Body of pancreas (tissue), 4 donors: ENCODE measurements at regions not wholly inside any gene's neighbourhood (a gene's known extent, or its start where the extent isn't known, plus 50 kb on each side); places are given as distances from the start of the nearest gene placed in this dataset.

Experiments used
- ATAC-seq: fragments of 150-250 bp; one replicate; pipeline ENCODE4 v1.9.1; 2016
- DNase-seq, 4 donors: peaks; one replicate each; pipeline ENCODE4 v3.0.0-alpha.2; 2019
- H3K27ac ChIP-seq, 4 donors: fragments of 200-600 bp; sonication (generic); 1 replicate in 3 of 4; 2 replicates in 1 of 4; pipeline versions ENCODE4 v1.5.1 to v1.6.1; 2016 to 2019; ENCODE audit warnings: mild to moderate bottlenecking in 1 of 4, mixed read lengths in 1 of 4, moderate library complexity in 1 of 4
- H3K27me3 ChIP-seq, 2 donors: fragments of 200-600 bp; sonication (generic); one replicate each; pipeline ENCODE4 v1.6.0; 2016; ENCODE audit warnings: mild to moderate bottlenecking in 1 of 2
- H3K36me3 ChIP-seq, 2 donors: fragments of 200-600 bp; sonication (generic); replicated peaks in 1 of 2; 2 replicates each; pipeline ENCODE4 v1.5.1; 2016; ENCODE audit warnings: low read depth in 2 of 2; ENCODE audit not compliant: insufficient read depth in 1 of 2
- H3K4me1 ChIP-seq: fragments of 200-600 bp; sonication (generic); one replicate; pipeline ENCODE4 v1.6.0; 2016
- H3K4me3 ChIP-seq, 2 donors: fragments of 200-600 bp; sonication (generic); 1 replicate in 1 of 2; 2 replicates in 1 of 2; pipeline ENCODE4 v1.5.1; 2016 to 2019
- H3K9me3 ChIP-seq, 3 donors: fragments of 200-600 bp; sonication (generic); 1 replicate in 2 of 3; 2 replicates in 1 of 3; pipeline ENCODE4 v1.5.1; 2016
- POLR2A ChIP-seq, 3 donors: fragments of 450-650 bp; IDR thresholded peaks; one replicate each; pipeline ENCODE4 v1.6.1; 2016; ENCODE audit warnings: antibody characterized with exemption in 3 of 3, mild to moderate bottlenecking in 2 of 3
- WGBS, 2 donors: methylation state at CpG; one replicate each; pipeline ENCODE4 v1.1.5; 2017; 5-methylcytosine and 5-hydroxymethylcytosine counted together
- intact Hi-C: fragments of 100-400 bp; cut with DNase I; formaldehyde crosslinking; loops from one replicate; pipeline ENCODE4 v1.15.1; 2023
- TF ChIP-seq, protein P1 (sequence below), 7 experiments: fragments of 450-650 bp in 4 of 7; fragments of 200-600 bp in 3 of 7; sonication (generic) in 3 of 7; IDR thresholded peaks; one replicate each; pipeline ENCODE4 v1.5.1; 2016 to 2019; ENCODE audit warnings: antibody characterized with exemption in 7 of 7

DNA sequence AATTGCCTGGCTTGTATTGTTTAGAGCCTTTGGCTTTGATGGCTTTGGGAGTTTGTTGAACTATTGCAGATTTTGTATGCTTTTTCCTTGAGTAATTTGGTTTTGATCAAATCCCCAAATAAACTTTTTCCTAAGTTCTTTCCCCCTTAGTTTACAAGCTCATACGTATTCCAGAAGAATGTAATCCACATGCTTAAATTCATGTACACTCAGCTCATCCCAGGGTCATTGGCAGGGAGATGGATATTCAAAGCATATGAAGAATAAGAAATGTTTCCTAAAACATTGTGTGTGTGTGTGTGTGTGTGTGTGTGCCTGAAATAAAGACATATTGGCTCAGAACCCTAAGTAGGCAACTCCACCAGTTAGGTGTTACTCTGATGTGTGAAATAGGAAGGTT, 89.4 kb downstream of the TMEM30B start:
- no peak for ATAC-seq
- WGBS, 2 donors, result 83 to 86% methylated on average over 1 of the region's 1 CpG
- H3K36me3 ChIP-seq, result no peaks in the 10 kb centered on the region

DNA sequence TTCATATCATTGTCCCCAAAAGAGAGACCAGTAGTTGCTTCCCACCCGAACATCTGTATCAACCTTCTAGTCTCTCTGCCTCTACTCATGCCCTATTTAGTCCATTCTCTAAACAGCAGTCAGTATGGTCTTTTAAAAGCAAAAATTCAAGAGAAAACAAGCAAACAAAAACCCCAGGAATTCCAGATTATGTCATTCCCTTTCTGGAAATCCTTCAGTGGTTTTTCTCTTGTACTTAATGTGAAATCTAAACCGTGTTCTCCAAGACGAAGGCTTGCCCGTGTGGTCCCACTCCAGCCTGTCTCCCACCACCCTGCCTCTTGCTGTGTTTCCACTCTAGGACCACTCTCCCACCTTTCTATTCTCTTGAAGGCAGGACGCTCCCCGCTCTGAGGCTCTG, 90.8 kb downstream of the TMEM30B start:
- ATAC-seq, result no peak
- no peaks in the 10 kb centered on the region for H3K9me3 ChIP-seq
- no peak for TF ChIP-seq POLR2A (IDR thresholded peaks at IDR 0.05)
- TF ChIP-seq, protein P1, sequence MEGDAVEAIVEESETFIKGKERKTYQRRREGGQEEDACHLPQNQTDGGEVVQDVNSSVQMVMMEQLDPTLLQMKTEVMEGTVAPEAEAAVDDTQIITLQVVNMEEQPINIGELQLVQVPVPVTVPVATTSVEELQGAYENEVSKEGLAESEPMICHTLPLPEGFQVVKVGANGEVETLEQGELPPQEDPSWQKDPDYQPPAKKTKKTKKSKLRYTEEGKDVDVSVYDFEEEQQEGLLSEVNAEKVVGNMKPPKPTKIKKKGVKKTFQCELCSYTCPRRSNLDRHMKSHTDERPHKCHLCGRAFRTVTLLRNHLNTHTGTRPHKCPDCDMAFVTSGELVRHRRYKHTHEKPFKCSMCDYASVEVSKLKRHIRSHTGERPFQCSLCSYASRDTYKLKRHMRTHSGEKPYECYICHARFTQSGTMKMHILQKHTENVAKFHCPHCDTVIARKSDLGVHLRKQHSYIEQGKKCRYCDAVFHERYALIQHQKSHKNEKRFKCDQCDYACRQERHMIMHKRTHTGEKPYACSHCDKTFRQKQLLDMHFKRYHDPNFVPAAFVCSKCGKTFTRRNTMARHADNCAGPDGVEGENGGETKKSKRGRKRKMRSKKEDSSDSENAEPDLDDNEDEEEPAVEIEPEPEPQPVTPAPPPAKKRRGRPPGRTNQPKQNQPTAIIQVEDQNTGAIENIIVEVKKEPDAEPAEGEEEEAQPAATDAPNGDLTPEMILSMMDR (IDR thresholded peaks at IDR 0.05), result no peak
- H3K36me3 ChIP-seq, result no peaks in the 10 kb centered on the region
- no peak overlapping the region for H3K27ac ChIP-seq
- no peak overlapping the region for H3K4me3 ChIP-seq
- 71 to 81% methylated on average over 6 of the region's 6 CpGs for WGBS, 2 donors
- DNase-seq, result no peak
- H3K4me1 ChIP-seq, result peaks cover 4% of the 10 kb centered on the region
- intact Hi-C loops, result no loop called here
- H3K27me3 ChIP-seq, result no peaks in the 10 kb centered on the region

More for the DNA sequence above, 89.4 kb downstream of the TMEM30B start:
- TF ChIP-seq, protein P1 (IDR thresholded peaks at IDR 0.05), result no peak
- no peak for TF ChIP-seq POLR2A (IDR thresholded peaks at IDR 0.05)
- no peaks in the 10 kb centered on the region for H3K9me3 ChIP-seq
- H3K27me3 ChIP-seq, result no peaks in the 10 kb centered on the region
- H3K27ac ChIP-seq, result no peak overlapping the region
- intact Hi-C loops, result no loop called here
- no peak overlapping the region for H3K4me3 ChIP-seq
- no peak for DNase-seq
- H3K4me1 ChIP-seq, result peaks cover 4% of the 10 kb centered on the region

DNA sequence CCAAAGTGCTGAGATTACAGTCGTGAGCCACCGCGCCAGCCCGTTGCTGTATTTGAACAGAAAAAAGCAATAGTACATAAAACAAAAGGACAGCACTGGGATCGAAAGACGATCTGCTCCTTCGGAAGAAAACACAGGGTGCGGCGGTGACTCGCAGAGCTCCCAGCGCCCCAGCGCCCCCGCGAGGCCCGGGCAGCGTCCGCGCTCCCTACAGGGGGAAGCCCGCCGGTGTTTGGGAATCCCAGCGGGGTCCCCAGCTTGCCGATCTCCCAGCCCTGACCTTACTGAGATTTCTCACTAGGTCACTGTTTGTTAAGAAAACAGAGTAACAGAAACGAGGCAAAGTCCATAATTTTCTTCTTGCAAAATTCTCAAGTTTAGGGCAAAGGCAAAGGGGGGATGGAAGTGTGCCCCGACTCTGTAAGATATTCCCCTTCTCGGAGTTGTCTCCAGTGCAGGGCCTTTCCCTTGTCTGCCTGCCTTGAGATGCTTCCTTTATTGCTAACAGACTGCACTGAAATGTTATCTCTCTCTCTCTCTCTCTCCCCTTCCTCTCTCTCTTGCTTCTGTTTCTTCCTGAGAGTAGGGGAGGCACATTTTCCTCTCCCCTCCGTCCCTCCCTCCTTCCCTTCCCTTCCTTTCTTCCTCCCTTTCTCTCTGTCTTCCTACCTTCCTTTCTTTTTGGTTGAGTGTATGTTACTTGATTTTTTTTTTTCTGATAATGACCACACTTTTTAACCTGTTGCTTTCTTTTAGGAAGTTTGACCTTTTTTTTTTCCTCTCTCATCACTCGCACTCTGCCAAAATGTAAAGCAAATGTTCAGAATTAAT, 91.9 kb downstream of the TMEM30B start:
- H3K27ac ChIP-seq, result no peak overlapping the region
- intact Hi-C loops, result no loop called here

DNA sequence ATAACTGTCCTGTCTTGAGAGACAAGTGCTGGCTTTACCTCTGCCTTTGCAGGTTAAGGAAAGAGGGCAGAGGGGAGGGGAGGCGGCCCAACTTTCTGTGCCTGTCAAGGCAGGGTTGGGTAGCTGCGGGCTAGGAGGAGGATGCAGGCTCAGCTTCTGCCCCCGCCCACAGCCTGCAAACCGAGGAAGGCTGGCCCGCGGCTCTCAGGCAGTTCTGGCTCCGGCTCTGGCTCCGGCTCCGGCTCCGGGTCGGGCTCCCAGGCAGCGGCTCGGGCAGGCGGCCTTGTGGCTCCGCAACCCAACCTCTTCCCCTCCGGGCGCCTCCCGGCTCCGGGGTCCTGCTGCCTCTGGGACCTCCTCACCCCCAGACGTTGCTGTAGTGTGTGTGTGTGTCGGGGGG, 92.9 kb downstream of the TMEM30B start:
- H3K27ac ChIP-seq, result no peak overlapping the region
- H3K27me3 ChIP-seq, result no peaks in the 10 kb centered on the region
- H3K36me3 ChIP-seq, result no peaks in the 10 kb centered on the region
- no peaks in the 10 kb centered on the region for H3K9me3 ChIP-seq
- ATAC-seq (no peak), DNase-seq (peak in 1 of 4 donors; percentile 15)
- TF ChIP-seq, protein P1 (IDR thresholded peaks at IDR 0.05), result no peak
- intact Hi-C loops, result no loop called here
- 35 to 92% methylated on average over 2 to 15 of the region's 21 CpGs for WGBS, 2 donors
- peaks cover 4% of the 10 kb centered on the region for H3K4me1 ChIP-seq
- no peak overlapping the region for H3K4me3 ChIP-seq

More for the DNA sequence above, 91.9 kb downstream of the TMEM30B start:
- Histone ChIP-seq H3K4me1 (peaks cover 4% of the 10 kb centered on the region), H3K36me3 (no peaks in the 10 kb centered on the region), H3K9me3 (no peaks in the 10 kb centered on the region), H3K4me3 (no peak overlapping the region), H3K27me3 (no peaks in the 10 kb centered on the region)
- TF ChIP-seq, protein P1 (IDR thresholded peaks at IDR 0.05), result peak; percentile 12 to 40 (median 32)
- TF ChIP-seq POLR2A (IDR thresholded peaks at IDR 0.05), result no peak
- DNase-seq (peak; percentile 35 to 56 (median 50)), ATAC-seq (peak; percentile 68)
- 6 to 10% methylated on average over 27 of the region's 27 CpGs for WGBS, 2 donors
